LoVo (cell line): ENCODE measurements at regions not wholly inside any gene's neighbourhood (a gene's known extent, or its start where the extent isn't known, plus 50 kb on each side); places are given as distances from the start of the nearest gene placed in this dataset.

Source experiments
- DNase-seq: peaks from one replicate; pipeline ENCODE4 v3.0.0-alpha.2; 2016; ENCODE audit warnings: low spot score

DNA sequence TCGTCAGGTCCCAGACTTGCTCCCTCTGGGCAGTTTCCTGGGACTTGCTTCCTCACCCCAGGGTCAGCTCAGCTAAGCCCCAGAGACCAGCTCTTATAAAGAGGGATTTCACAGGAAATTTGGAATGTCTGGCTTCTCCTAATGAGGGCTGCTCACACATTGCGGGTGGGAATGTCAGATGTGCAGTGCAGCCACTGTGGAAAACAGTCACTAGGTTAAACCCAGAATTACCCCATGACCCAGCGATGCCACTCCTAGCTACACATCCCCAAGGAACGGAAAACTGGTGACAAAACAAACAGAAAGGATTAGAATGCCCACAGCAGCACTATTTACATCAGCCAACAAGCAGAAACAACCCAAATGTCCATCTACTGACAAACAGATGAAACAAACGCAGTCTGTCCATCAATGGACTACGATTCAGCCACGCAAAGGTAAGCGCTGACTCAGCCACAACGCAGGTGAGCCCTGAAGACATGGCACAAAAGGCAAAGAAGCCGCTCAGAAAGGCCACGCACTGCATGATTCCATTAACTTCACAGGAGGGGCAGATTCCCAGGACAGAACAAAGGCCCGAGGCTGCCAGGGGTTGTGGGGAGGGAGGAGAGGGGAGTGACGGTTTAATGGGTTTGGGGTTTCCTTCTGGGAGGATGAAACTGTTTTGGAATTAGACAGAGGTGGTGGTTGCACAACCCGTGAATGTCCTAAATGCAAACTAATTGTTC, 63.0 kb downstream of the NCOR2 start:
- DNase-seq, result no peak

DNA sequence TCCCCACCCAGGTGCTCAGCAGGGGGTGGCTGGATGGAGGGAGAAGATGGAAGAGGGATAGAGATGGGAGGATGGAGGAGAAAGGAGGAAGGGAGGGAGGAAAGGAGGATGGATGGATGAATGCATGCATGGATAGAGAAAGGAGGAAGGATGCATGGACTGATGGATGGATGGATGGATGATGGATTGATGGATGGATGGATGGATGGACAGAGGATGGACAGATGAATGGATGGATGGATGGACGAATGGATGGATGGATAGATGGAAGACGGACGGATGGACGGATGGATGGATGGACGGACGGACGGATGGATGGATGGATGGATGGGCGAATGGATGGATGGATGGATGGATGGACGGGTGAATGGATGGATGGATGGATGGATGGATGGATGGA, 64.1 kb downstream of the NCOR2 start:
- no peak for DNase-seq

DNA sequence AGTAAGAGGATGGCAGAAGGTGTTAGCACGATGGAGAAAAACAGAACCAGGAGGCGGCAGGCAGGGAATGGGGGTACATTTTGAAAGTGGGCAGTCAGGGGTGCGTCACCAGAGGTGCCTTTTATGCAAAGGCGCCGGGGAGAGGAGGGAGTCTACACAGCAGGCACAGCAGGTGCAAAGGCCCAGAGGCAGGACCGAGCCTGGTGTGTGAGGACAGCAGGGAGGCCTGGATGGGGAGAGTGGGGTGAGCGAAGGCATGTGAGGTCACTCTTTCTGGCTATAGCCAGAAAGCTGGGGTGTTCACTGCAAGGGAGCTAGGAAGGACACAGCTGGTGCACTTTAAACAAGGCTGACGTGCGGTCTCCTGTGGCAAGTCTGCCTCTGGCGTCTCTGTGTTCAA, 65.0 kb downstream of the NCOR2 start:
- no peak for DNase-seq

DNA sequence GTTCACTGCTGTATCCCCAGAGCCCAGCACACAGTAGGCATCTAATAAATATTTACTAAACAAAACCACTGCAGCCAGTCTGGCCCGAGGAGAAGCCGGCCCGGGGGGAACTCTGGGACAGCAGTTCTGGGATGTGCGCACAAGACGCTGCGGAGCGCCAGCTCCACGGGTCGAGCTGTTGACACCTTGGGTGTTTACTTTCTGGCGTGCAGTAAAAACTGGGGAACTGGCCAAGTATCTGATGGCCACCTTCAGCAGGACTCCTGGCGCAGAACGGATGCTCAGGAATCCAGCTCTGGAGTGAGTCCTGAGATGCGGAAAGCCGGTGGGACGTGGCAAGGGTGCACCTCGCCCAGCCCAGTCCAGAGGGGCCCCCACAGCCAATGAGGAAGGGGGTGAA, 65.6 kb downstream of the NCOR2 start:
- no peak for DNase-seq

DNA sequence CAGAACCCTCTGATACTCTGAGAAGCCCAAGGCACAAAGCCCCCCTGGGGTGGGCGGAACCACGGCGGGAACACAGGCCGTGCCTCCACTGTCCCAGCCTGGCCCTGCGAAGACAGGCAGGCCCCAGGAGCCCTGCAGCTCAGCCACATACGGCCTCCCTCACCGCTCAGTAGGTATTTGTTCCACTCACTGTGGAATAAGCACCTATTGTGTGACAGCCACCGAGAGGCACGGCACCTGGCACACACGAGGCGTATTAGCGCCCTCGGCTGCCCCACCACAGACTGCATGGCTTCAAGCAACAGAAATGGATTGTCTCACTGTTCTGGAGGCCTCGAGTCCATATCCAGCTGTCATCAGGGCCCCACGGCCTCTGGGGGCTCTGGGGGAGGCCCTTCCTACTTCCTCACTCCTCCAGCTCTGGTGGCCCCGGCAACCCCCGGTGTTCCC, 66.3 kb downstream of the NCOR2 start:
- no peak for DNase-seq

DNA sequence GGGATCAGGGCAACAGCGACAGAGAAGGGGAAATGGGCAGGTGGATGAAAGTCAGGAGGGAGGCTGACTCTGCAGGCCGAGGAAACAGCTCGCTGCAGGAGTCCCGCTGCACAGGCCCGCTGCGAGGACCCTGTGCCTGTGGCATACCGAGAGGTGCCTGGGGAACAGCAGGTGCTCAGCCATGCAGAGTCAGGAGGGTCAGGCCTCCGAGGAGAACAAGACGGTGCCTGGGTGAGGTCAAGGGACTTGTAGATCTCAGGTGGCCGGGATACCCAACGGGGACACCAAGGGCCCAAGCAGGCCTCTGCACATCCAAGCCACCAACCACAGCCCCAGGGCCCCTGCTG, 67.5 kb downstream of the NCOR2 start:
- no peak for DNase-seq

DNA sequence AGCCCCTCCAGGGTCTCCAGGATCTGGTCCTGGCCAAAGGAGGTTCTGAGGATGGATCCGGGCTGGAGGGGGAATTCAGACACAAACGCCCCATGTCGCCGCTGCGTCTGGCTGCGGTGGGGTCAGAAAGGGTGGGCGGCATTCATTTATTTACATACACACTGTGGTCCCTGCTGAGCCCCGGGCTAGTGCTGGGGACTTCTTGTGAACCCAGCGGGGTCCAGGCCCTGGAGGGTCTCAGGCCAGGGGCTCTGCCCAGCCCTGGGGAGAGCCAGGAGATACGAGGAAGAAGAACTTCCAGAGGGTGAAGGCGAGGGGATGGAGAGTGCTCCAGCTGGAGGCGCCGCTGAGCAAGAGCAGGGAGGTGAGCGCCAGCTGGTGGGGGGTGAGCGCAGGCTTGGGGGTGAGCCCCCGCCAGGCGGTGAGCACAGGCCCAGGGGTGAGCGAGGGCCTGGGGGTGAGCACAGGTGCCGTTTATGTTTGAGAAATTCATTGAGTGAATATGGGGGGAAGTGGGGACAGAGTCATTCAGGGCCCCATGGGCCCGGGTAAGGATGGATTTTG, 68.1 kb downstream of the NCOR2 start:
- no peak for DNase-seq

DNA sequence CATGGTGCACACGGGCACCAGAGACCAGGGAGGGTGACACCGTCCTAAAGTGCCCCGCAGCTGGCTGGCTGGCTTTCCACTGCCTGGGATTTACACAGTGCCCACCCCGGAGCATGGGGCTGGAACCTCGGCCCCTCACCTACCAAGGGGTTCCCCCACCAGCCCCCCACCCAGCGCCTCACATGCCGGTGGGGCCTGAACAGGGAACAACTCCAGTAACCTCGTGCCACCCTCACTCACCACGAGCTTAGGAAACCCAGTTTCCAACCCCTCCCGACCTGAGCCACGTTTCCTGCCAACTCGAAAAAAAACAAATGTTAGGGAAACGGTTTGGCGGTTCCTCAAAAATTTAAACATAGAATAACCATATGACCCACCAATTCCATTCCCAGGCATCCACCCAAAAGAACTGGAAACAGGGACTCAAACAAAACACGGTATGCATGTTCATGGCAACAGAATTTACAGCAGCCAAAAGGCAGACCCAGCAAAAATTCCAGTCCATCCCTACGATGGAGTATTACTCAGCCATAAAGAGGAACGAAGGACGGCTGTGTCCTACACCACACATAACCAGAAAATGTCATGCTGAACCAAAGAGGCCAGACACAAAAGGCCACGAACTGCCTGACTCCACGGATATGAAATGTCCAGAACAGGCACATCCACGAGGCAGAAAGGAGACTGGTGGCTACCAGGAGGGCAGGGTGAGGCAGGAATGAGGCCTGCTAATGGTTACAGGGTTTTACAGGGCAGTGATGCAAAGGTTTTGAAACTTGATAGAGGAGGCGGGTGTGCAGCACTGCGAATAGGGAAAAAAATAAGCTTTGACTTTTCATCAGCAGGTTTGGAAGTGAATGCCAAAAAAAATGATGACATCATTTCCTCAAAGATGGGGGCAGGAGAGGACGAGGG, 68.9 kb downstream of the NCOR2 start:
- no peak for DNase-seq

DNA sequence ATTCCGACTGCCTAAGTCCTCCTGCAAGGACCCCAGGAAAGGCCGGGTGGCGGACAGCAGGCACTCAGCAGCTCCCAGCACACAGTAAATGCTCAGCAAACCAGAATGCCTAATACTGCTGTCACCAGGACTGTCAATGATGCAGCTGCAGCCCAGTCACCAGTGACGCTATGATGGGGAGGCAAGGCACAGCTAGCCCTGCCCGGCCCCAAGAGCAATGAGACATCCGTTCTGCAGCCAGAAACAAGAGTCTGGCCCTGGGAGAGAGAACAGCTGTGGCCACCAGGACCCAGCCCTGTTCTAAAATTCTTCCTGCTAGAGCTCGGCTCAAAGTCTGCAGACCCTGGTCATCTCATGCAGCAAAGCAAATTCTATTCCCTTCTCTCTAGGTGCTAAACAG, 69.8 kb downstream of the NCOR2 start:
- DNase-seq, result no peak

DNA sequence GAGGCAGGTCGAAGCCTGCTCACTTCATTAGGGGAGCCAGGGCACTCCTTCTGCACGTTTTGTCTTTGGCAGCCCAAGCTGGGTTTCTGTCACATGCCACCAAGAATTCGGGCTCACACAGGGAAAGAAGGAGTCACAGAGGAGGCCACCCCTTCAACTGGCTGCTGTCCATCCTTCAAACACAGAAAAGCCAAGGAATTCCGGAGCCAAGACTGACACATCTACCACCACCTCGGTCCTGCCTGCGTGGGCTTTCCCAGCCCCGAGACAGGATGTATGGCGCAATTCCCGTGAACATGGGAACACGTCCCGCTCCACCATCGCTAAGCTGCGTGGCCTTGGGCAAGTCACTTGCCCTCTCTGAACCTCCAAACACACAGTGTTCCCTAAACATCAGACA, 70.4 kb downstream of the NCOR2 start:
- no peak for DNase-seq

DNA sequence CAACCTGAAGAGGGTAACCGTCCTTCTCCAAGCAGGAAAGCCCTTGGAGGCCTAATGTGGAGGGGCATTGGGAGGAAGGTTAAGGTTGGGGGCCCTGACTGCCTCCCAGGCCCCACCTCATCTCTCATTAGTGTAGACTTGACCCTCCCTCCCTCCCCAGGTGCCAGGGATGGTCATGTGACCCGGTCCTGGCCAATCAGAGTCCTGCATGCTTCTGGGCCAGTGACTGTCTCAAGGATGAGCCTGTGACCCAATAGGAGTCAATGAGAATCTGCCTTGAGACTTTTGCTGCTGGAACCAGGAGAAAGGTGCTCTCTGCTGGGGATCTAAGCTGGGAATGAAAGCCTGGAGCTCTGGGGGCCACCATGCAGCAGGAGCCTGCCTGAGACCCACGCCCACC, 70.8 kb downstream of the NCOR2 start:
- no peak for DNase-seq

DNA sequence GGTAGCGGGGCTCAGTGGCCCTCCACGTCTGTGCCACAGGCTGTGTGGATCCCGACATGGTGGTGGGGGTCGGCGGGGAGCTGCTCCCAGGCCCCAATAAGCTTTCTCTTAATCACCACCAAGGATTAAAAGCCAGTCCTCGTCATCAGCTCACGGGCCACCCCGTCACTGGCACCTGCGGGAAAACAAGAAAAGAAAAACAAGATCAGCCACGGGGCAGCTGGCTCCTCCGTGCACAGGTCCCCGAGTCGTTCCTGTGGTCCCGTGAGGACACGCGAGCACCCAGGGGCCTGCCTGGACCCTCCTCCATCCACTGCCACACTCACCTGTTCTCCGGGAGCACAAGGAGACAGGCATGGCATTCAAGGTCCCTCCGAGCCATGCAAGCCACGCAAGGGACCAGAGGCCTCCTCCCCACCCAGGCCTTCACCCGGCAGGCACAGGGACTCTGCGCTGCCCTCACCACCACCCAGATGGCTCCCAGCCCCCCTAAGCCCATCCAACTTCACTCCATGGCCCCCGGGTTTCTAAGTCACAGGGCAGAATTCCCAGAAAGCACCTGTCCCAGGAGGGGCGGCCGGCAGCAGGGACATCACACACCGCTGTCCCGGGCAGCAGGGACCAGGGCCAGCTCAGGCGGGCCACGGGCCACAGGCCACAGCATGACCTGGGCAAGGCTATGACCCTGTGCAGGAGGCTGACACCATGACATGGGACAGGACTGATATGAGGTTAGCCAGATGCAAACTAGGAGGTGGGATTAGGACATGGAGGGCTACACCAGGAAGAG, 72.0 kb downstream of the NCOR2 start:
- DNase-seq, result no peak

DNA sequence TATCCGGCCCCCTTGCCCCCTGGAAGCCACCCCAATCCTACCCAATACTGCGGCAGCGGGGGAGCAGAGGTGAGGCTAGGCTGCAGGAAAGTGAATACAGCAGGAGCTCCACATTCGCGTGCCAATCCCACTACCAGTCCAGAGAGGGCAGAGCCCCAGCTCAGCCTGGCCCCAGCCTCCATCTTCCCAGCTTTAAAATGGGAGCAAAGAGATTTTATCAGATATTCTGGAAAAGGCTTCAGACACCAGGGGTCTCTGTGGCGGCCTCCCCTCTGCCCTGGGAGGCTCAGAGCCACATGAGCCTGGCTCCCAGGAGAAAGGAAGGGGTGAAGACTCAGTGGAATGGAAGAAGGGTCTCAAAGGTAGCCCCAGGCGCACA, 72.7 kb downstream of the NCOR2 start:
- DNase-seq, result no peak

DNA sequence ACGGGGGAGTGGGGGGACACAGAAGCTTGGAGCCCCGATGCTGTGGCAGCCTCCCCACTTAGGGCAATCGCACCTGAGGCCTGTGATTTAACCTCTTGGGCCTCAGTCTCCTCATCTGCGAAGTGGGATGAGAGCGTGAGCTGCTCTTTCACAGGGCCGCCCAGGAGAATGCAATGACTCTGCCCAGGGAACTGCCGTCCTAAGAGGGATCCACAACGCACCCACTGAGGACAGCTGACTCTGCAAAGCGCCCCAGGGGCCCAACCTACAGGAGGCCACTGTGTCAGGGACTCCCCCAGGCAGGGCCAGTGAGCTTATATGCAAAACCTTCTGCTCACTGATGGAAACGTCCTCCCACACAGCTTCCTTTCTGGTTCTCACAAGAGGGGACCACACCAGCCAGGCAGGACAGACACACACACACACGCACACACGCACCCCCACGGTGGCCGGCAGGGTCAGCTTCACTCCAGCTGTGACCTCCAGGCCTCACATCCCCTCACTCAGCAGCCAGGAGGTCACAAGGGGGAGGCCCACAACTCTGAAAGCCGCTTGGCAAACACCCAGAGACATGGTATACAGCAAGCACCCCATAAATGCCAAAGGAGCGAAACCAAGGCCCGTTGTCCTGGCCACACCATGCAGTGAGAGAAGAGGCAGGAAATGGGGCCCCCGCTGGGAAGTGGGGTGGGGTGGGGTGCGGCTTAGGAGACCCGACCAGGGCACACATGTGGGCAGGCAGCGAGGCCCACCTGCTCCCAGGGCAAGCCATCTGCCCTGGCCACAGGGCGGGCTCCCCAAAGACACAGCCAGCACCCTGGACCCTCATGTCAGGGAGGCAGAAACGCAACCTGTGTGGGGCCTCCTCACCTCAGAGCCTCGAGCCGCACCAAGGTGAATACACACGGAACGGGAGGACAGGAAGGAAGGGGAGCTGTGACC, 73.3 kb downstream of the NCOR2 start:
- DNase-seq, result no peak

DNA sequence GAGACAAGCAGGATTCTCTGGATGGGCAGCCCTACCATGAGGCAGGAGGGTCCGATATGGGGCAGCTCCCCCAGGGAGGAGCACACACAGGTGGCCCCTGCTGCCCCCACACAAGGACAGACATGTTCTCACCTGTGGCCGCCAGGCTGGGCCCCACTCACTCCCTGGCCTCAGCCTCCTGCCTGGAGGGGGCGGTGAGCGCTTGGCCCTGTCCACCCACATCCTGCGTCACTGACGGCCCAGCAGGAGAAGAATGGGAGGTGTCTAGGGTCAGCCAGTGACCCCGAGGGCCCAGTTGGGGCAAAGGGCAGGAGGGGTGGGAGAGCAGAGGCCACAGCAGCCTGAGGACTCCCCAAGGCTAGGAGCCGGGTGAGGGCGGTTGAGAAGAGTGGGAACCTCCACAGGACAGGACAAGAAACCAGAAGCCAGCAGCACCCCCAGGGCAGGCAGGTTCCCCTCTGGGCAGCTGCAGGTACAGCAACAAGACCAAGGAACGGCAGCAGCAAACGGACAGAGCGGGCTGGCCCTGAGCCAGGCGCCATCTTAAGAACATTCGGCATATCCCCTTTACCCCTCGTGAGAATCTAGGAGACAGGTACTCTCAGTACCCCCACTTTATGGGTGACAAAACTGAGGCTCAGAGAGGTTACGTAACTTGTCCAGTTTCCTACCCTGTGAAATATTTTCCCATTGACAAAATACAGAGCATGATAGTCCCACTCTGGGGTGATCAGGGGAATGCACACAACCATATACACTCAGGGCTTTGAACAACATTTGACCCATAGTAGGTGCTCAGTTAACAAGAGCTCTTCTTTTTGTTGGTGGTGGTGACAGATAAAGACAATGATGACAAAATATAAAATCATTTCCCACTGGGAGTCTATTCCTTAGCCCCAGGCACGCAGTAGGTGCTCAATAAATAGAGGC, 74.3 kb downstream of the NCOR2 start:
- no peak for DNase-seq

DNA sequence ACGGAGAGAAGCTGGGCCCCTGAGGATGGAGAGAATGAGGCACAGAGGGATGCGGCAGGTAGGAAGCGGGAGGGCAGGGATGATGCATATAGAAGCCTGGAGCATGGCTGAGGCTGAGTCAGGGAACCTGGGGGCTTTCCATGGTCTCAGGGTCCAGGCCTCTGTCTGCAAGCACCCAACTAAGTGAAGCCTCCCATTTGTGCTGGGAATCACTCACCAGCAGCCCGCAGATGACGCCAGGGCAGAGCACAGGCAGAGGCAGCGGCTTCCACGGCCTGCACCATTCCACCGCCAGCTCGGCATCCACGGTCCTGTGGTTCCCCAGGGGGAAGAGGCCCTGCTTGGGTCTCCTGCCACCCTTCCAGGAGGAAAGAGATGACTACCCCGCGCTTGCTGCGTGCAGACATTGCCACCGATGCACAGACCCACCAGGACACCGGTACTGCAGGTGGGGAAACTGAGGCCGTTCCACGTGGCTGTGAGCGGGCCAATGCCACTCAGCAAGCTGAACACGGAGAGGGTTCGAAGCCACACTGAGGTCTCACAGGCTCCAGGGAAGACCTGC, 75.5 kb downstream of the NCOR2 start:
- DNase-seq, result no peak

DNA sequence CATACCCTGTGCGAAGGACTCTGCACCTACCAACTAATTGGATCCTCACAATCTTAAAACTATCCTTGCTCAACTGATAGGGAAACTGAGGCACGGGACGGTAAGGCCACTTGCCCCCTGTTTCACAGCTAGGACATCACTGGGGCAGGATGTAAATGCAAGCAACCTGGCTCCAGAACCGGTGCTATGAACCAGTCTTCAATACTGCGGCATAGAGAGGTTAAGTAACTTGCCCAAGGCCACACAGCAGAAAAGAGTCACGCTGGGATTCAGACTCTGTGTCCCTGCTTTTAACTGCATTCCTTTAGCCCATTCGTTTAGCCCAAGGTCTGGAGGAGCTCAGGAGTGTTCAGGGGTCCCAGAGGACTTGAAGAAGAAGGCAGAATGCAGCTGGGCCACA, 76.1 kb downstream of the NCOR2 start:
- no peak for DNase-seq

DNA sequence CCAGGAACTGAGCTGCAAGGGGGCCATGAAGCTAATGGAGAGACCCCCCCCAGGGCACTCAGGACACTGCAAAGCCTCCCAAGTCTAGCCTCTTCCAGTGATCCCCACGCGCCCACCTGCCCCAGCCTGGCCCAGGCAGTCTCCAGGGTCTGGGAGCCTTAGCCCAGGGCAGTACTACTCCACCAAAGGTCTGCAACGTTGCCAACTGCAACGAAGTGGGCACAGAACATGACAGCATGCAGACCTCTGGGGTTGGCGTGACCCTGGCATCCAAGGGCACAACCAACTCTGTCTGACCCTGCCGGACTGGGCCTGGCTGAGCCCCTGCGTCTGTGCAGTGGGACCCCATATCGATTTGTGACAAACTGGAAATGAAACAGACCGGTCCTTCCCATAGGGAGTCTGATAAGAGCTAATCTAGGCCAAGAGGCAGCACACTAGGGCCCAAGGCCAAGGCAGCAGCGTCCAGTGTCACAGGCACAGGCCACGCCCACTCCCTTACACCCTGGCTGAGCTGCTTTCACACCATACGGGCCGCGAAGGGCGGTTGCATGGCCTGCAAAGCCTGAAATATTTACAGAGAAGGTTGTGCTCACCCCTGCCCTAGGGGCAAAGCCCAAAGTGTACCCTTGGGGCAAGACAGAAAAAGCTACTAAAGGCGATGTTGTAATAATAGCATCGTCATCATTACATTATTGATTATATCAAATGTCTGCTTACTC, 76.7 kb downstream of the NCOR2 start:
- no peak for DNase-seq

DNA sequence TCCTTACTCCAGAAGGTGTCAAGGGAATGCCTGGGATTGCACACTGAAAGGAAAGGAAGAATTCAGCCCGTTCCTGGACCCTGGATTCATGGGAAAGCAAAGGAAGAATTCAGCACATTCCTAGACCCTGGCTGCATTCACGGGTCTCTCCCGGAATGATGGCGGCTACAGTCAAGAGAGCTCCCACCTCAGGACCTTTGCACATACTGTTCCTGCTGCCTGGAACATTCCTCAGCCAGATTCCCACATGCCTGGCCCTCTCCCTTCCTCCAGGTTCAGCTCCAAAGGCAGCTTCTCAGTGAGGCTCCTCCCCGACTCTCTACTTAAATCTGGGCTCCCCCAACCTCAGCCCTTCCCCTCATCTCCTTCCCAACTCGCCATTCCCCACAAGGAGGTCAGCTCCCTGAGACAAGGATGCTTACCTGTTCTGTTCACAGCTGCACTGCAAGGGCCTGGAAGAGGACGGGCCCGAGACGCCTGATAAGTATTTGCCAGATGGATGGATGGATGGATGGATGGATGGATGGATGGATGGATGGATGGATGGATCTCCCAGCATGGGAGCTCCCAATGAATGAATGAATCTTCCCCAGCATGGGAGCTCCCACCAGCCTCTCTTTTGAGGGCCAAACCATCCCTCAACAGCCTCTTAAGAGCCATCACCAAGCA, 77.4 kb downstream of the NCOR2 start:
- DNase-seq, result no peak
